Medulla oblongata (tissue), 1 donor: ENCODE measurements at regions not wholly inside any gene's neighbourhood (a gene's known extent, or its start where the extent isn't known, plus 50 kb on each side); places are given as distances from the start of the nearest gene placed in this dataset.

Source experiments
- DNase-seq: peaks from one replicate; pipeline ENCODE4 v3.0.0-alpha.2; 2015; ENCODE audit errors: extremely low spot score

DNA sequence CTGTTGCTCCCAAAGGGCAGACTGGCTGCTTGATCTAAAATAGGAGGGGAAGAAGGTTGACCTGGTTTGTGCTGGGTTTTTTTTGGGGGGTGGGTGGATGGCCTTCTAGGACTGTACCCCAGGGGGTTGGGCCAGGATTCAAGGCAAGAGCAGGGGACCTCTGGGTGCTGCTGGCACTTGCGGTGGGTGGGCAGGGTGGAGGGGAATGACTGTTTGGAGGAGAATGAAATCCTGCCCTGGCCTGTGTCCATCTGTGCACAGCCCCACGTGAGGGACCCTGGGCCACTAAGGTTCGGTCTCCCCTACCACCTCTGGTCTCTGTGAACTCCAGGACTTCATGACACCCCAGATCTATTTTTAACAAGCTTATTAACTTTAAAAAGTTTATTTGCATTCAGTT is 414.2 kb downstream of the PTPRU start:
- DNase-seq, result no peak

DNA sequence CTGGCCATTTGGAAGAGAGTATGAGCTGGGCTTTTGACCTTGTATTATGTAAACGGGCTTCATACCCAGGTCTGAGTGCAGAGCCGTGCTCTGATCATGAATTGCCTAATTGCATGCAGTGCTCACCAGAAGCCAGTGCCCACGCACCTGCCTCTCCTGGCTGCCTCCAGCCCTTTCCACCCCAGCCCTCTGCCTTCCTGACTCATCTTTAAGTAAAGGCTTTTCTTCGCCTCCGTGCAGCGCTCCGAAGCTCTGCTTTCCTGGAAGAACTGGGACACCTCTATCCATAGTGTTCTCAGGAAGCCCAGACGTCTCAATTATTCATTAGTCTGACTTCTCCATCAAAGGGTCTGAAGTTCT is 413.7 kb downstream of the PTPRU start:
- no peak for DNase-seq

GRCh38 chr1:29649189-29650040 is 413.1 kb downstream of the PTPRU start:
- no peak for DNase-seq

DNA sequence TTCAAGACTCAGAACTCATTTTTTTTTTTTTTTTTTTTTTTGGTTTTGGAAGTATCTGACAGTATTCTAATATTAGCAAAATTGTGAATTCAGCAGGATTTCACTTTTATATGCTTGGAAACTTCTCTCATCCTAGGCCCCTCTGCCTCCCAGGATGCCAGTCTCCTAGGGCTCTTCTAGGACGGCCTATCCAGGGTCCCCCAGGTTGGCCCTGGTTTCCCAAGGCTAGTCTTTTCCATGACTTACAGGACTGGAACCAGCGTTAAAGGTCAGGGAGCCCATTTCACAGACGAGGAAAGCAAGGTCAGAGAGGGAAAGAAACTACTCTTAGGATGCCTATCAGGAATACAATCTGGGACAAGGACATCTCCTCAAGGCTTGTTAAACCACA is 412.5 kb downstream of the PTPRU start:
- DNase-seq, result no peak

DNA sequence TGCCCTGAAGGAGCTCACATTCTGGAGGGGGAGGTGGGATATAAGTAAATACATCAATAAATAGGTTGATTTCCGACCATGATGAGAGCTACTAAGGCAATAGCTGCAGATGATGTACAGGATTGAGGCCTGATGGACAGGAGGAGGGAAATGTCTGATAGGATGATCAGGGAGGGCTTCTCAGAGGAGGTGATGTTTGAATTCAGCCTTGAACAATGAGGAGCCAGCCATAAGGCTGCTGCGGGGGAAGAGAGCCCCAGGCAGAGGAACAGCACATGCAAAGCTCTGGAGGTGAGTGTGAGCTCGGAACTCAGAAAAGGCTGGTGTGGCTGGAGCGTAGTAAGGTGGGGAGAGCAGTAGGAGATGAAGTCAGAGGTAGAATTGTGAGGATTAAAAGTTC is 411.7 kb downstream of the PTPRU start:
- no peak for DNase-seq

GRCh38 chr1:29647581-29647980 is 411.3 kb downstream of the PTPRU start:
- no peak for DNase-seq

- DNase-seq, result no peak
Observed at GRCh38 chr1:29646161-29646775, 409.9 kb downstream of the PTPRU start.

- no peak for DNase-seq
Observed at GRCh38 chr1:29645586-29645985, 409.3 kb downstream of the PTPRU start.

DNA sequence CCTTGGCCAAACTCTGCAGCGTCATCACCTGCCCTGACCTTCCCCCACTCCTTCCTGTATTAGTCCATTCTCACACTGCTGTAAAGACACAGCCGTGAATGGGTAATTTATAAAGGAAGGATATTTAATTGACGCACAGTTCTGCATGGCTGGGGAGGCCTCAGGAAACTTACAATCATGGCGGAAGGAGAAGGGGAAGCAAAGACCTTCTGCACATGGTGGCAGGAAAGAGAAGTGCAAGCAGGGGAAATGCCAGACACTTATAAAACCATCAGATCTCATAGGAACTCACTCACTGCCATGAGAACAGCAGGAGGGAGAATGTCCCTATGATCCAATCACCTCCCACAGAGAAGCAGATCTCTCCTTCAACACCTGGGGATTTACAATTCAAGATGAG is 408.5 kb downstream of the PTPRU start:
- DNase-seq, result no peak

GRCh38 chr1:29643838-29644440 is 407.6 kb downstream of the PTPRU start:
- no peak for DNase-seq

- no peak for DNase-seq
Observed at GRCh38 chr1:29643281-29643680, 407.0 kb downstream of the PTPRU start.

DNA sequence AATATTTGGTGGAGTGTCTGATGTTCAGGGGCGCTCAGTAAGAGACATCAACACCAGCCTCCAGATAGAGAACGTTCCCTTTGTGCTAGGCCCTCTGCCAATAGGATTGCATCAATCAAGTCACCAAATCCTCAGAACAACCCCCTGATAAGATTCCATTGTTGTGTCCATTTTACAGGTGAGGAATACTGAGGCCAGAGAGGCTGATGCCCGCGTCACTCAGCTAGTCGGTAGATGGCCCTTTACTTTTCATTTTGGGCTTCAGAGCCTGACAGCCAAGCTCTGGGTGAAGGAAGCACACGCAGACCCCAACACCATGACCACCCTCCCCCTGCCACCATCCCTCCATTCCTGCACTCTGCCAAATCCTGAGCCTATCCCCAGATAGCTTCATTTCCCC is 406.2 kb downstream of the PTPRU start:
- no peak for DNase-seq

DNA sequence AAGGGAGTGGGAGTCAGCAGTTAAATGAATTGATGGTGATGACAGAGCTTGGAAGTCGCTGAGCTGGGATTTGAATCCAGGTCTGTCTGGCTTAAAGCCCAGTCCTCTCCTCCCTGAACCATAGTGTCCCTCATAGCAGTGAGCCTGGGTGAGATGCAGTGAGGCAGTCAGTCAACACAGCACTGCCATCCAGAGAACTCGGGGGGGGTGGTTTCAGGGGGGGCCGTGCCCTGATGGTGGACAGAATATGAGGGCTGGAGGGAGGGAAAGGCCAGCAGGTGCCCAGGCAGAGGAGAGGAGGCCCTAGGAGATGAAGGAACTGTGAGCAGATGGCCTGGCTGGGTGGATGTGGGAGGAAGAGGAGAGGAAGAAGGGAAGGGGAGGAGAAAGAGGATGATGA is 405.6 kb downstream of the PTPRU start:
- DNase-seq, result no peak

GRCh38 chr1:29640428-29640785 is 404.1 kb downstream of the PTPRU start:
- no peak for DNase-seq

- no peak for DNase-seq
Observed at GRCh38 chr1:29639741-29640427, 403.6 kb downstream of the PTPRU start.

DNA sequence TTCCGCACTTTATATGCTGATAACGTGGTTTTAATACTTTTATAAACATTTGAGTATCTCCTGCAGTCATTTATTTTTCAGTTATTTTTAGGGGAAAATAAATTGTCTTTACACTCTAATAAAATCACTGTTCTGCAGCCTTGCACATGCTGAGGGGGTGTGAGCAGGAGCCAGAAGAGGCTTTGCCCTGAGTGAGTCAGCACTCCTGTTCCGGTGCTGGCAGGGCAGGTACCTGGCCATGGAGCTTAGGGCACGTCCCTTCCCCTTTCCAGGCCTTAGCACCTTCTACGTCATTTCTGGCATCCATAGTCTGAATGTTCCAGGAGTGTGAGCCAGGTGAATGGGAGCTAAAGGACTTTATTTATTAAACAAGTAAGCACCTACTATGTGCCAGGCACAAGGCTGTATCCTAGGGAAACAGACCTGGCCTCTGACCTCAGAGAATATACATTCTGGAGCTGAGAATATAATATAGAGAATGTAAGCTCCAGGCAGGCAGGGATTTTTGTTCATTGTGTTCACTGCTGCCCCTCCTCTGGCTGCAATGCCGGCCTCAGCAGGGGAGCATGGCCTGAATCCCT is 402.9 kb downstream of the PTPRU start:
- no peak for DNase-seq

- no peak for DNase-seq
Observed at GRCh38 chr1:29638281-29638680, 402.0 kb downstream of the PTPRU start.

DNA sequence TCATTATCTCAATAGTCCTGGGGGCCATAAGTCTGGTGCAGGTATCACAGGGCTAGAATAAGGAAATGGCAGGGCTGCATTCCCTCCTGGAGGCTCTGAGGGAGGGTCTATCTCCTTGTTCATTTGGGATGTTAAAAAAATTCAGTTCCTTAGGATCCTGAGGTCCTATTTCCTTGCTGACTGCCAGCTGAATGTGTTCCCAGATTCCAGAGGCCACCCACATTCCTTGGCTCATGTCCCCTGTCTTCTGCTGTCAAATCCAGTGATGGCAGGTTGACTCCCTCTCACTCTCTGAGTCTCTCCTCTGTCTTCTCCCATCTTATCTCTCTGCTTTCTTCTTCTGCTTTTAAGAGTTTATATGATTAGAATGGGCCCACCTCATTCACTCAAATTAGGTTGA is 400.6 kb downstream of the PTPRU start:
- no peak for DNase-seq

DNA sequence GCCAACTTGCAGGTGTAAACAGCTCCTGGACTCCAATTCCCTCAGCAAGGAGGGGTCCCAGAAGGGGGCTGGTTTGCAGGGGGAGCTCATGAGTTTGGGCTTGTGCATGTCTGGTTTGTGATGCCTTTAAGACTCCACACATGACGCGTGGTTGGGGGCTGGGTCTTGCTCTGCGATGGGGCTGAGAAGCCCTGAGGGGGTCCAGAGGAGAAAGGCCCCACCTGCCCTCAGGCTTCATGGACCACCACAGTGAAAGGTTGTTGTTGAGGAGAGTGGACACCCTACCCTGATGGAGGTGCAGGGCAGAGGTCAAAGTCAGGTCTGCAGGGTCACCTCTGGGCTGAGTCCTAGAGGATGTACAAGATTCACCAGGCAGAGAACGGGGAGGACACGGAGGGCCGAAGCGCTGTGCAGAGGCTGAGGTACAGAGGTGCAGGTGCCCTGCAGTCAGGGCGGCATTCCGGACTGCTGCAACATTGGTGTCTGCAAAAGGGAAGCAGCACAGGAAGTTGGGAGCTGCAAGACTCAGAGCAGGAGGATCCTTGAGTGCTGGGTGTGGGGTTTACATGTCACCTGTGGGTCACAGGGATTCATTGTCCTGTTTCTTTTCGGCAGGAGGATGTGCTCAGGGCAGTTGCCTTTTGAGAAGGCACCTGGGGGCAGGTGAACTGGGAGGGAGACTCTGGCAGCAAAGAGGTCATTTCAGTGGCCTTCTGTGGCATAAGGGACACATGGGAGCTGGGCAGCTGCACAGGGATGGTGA is 399.4 kb downstream of the PTPRU start:
- no peak for DNase-seq

- DNase-seq, result no peak
Observed at GRCh38 chr1:29634746-29635335, 398.5 kb downstream of the PTPRU start.

DNA sequence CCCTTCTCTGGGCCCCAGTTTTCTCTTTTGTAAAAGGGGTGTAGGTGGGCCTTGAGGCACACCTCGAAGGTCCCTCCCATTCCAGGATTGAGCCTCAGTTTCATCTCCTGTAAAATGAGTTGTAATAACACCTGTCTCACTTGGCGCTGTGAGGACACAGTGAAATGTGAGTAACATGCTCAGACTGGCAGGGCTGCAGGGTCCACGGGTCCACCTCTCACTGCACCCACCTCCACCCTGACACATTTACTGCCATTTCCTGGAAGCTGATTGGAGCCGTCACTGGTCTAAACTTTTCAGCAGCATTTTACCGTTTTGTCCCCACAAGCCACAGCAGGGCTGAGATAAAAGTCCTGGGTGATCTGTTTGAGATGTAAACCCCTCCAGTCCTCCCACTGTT is 398.0 kb downstream of the PTPRU start:
- DNase-seq, result no peak
